HAP-1 (cell line): ENCODE measurements at regions not wholly inside any gene's neighbourhood (a gene's known extent, or its start where the extent isn't known, plus 50 kb on each side); places are given as distances from the start of the nearest gene placed in this dataset.

ENCODE experiments used
- DNase-seq, 2 experiments: peaks; one replicate each; pipeline ENCODE4 v3.0.0-alpha.2; 2016 to 2020; ENCODE audit warnings: low spot score in 2 of 2
- H3K27me3 ChIP-seq: fragments of 250-450 bp; sonication (Bioruptor Pico); 2 replicates; pipeline ENCODE4 v1.5.1; 2020; ENCODE audit warnings: low read depth, mild to moderate bottlenecking, moderate library complexity
- H3K36me3 ChIP-seq: fragments of 250-450 bp; sonication (Bioruptor Pico); replicated peaks from 2 replicates; pipeline ENCODE4 v1.5.1; 2020; ENCODE audit warnings: mild to moderate bottlenecking
- H3K4me1 ChIP-seq: fragments of 250-450 bp; sonication (Bioruptor Pico); 2 replicates; pipeline ENCODE4 v1.5.1; 2020; ENCODE audit warnings: mild to moderate bottlenecking
- H3K4me3 ChIP-seq: fragments of 250-450 bp; sonication (Bioruptor Pico); 2 replicates; pipeline ENCODE4 v1.5.1; 2020; ENCODE audit warnings: mild to moderate bottlenecking, moderate library complexity
- H3K9me3 ChIP-seq: fragments of 250-450 bp; sonication (Bioruptor Pico); 2 replicates; pipeline ENCODE4 v1.5.1; 2020; ENCODE audit warnings: mild to moderate bottlenecking, moderate library complexity
- in situ Hi-C: fragments of 300-500 bp; cut with MboI; formaldehyde crosslinking; loops from 3 replicates; pipeline ENCODE4 v1.14.3; 2020; ENCODE audit warnings: low sequenced_read_pairs, inconsistent platforms, mixed read lengths

GRCh38 chr12:111107392-111108178 is 187.2 kb upstream of the MYL2 start:
- in situ Hi-C loops: no loop called here
- no peak for DNase-seq
- H3K36me3 ChIP-seq: no peaks in the 10 kb centered on the region

GRCh38 chr12:111105294-111105693 is 184.9 kb upstream of the MYL2 start:
- Histone ChIP-seq H3K4me3 (no peak overlapping the region), H3K27me3 (no peaks in the 10 kb centered on the region), H3K36me3 (no peaks in the 10 kb centered on the region), H3K9me3 (no peaks in the 10 kb centered on the region), H3K4me1 (peaks cover 7% of the 10 kb centered on the region; the same call in 1 of the 2 replicates)
- in situ Hi-C loops: no loop called here
- no peak for DNase-seq

More at GRCh38 chr12:111107392-111108178, 187.2 kb upstream of the MYL2 start:
- H3K9me3 ChIP-seq: no peaks in the 10 kb centered on the region
- H3K27me3 ChIP-seq: no peaks in the 10 kb centered on the region
- peaks cover 7% of the 10 kb centered on the region; the same call in 1 of the 2 replicates for H3K4me1 ChIP-seq
- no peak overlapping the region for H3K4me3 ChIP-seq

- Histone ChIP-seq H3K27me3 (no peaks in the 10 kb centered on the region), H3K36me3 (no peaks in the 10 kb centered on the region), H3K9me3 (no peaks in the 10 kb centered on the region), H3K4me1 (peaks cover 7% of the 10 kb centered on the region; the same call in 1 of the 2 replicates), H3K4me3 (no peak overlapping the region)
- in situ Hi-C loops: no loop called here
- DNase-seq: no peak
Measured at GRCh38 chr12:111103583-111103982, 183.2 kb upstream of the MYL2 start.

- in situ Hi-C loops: no loop called here
- Histone ChIP-seq H3K36me3 (no peaks in the 10 kb centered on the region), H3K9me3 (no peaks in the 10 kb centered on the region), H3K4me3 (no peak overlapping the region), H3K27me3 (no peaks in the 10 kb centered on the region), H3K4me1 (peaks cover 4% of the 10 kb centered on the region; the same call in 1 of the 2 replicates)
- DNase-seq: no peak
Measured at GRCh38 chr12:111102102-111102739, 181.8 kb upstream of the MYL2 start.

GRCh38 chr12:111101003-111101402 is 180.6 kb upstream of the MYL2 start:
- peaks cover 4% of the 10 kb centered on the region; the same call in 1 of the 2 replicates for H3K4me1 ChIP-seq
- no peak overlapping the region for H3K4me3 ChIP-seq
- H3K36me3 ChIP-seq: no peaks in the 10 kb centered on the region
- H3K9me3 ChIP-seq: no peaks in the 10 kb centered on the region
- in situ Hi-C loops: no loop called here
- no peaks in the 10 kb centered on the region for H3K27me3 ChIP-seq
- no peak for DNase-seq

GRCh38 chr12:111100554-111100953 is 180.2 kb upstream of the MYL2 start:
- Histone ChIP-seq H3K4me1 (peaks cover 4% of the 10 kb centered on the region; the same call in 1 of the 2 replicates), H3K4me3 (no peak overlapping the region), H3K27me3 (no peaks in the 10 kb centered on the region), H3K36me3 (no peaks in the 10 kb centered on the region), H3K9me3 (no peaks in the 10 kb centered on the region)
- in situ Hi-C loops: no loop called here
- DNase-seq: no peak

- Histone ChIP-seq H3K27me3 (no peaks in the 10 kb centered on the region), H3K9me3 (no peaks in the 10 kb centered on the region), H3K4me3 (no peak overlapping the region), H3K4me1 (peaks cover 4% of the 10 kb centered on the region; the same call in 1 of the 2 replicates), H3K36me3 (no peaks in the 10 kb centered on the region)
- no peak for DNase-seq
- in situ Hi-C loops: no loop called here
Measured at GRCh38 chr12:111100003-111100402, 179.6 kb upstream of the MYL2 start.

- H3K9me3 ChIP-seq: no peaks in the 10 kb centered on the region
- H3K27me3 ChIP-seq: no peaks in the 10 kb centered on the region
- H3K4me1 ChIP-seq: peaks cover 4% of the 10 kb centered on the region; the same call in 1 of the 2 replicates
- no peak overlapping the region for H3K4me3 ChIP-seq
- in situ Hi-C loops: no loop called here
- no peaks in the 10 kb centered on the region for H3K36me3 ChIP-seq
- DNase-seq: no peak
Measured at GRCh38 chr12:111099186-111099585, 178.8 kb upstream of the MYL2 start.

GRCh38 chr12:111094157-111095010 is 174.0 kb upstream of the MYL2 start:
- no peaks in the 10 kb centered on the region for H3K27me3 ChIP-seq
- in situ Hi-C loops: no loop called here

GRCh38 chr12:111093428-111094142 is 173.2 kb upstream of the MYL2 start:
- H3K4me3 ChIP-seq: no peak overlapping the region
- no peak for DNase-seq
- H3K9me3 ChIP-seq: no peaks in the 10 kb centered on the region
- in situ Hi-C loops: no loop called here
- H3K36me3 ChIP-seq: no peaks in the 10 kb centered on the region
- H3K27me3 ChIP-seq: no peaks in the 10 kb centered on the region
- H3K4me1 ChIP-seq: no peaks in the 10 kb centered on the region

More at GRCh38 chr12:111094157-111095010, 174.0 kb upstream of the MYL2 start:
- Histone ChIP-seq H3K36me3 (no peaks in the 10 kb centered on the region), H3K9me3 (no peaks in the 10 kb centered on the region), H3K4me1 (no peaks in the 10 kb centered on the region), H3K4me3 (no peak overlapping the region)
- no peak for DNase-seq

GRCh38 chr12:111091051-111091450 is 170.7 kb upstream of the MYL2 start:
- no peaks in the 10 kb centered on the region for H3K9me3 ChIP-seq
- no peak overlapping the region for H3K4me3 ChIP-seq
- H3K4me1 ChIP-seq: no peaks in the 10 kb centered on the region
- H3K36me3 ChIP-seq: no peaks in the 10 kb centered on the region
- in situ Hi-C loops: no loop called here
- DNase-seq: no peak
- no peaks in the 10 kb centered on the region for H3K27me3 ChIP-seq

GRCh38 chr12:111089616-111090015 is 169.2 kb upstream of the MYL2 start:
- H3K4me3 ChIP-seq: no peak overlapping the region
- no peak for DNase-seq
- no peaks in the 10 kb centered on the region for H3K27me3 ChIP-seq
- H3K9me3 ChIP-seq: no peaks in the 10 kb centered on the region
- no peaks in the 10 kb centered on the region for H3K36me3 ChIP-seq
- in situ Hi-C loops: no loop called here
- H3K4me1 ChIP-seq: no peaks in the 10 kb centered on the region

GRCh38 chr12:111088409-111088808 is 168.0 kb upstream of the MYL2 start:
- H3K4me1 ChIP-seq: no peaks in the 10 kb centered on the region
- no peaks in the 10 kb centered on the region for H3K36me3 ChIP-seq
- H3K27me3 ChIP-seq: no peaks in the 10 kb centered on the region
- in situ Hi-C loops: no loop called here
- no peak overlapping the region for H3K4me3 ChIP-seq
- no peaks in the 10 kb centered on the region for H3K9me3 ChIP-seq
- DNase-seq: no peak
